GM21367 (cell line): ENCODE measurements at regions not wholly inside any gene's neighbourhood (a gene's known extent, or its start where the extent isn't known, plus 50 kb on each side); places are given as distances from the start of the nearest gene placed in this dataset.

Experiments
- ATAC-seq: cut with Tn5 transposase; IDR thresholded peaks from one replicate; pipeline ENCODE4 v1.9.1; 2021; ENCODE audit not compliant: unreplicated experiment

GRCh38 chr6:167672738-167673137 lies 154.0 kb upstream of the AFDN start:
- ATAC-seq = no peak

GRCh38 chr6:167673946-167674345 lies 152.8 kb upstream of the AFDN start:
- ATAC-seq = no peak

GRCh38 chr6:167674486-167674885 lies 152.2 kb upstream of the AFDN start:
- ATAC-seq = no peak

- no peak for ATAC-seq
Measured at GRCh38 chr6:167676000-167676665, 150.6 kb upstream of the AFDN start.

GRCh38 chr6:167676666-167677421 lies 149.9 kb upstream of the AFDN start:
- no peak for ATAC-seq

- ATAC-seq = no peak
Measured at GRCh38 chr6:167677422-167677789, 149.3 kb upstream of the AFDN start.

GRCh38 chr6:167678102-167679101 lies 148.3 kb upstream of the AFDN start:
- no peak for ATAC-seq

GRCh38 chr6:167679122-167679736 lies 147.5 kb upstream of the AFDN start:
- ATAC-seq = no peak

GRCh38 chr6:167679790-167680604 lies 146.7 kb upstream of the AFDN start:
- ATAC-seq = no peak

- ATAC-seq = no peak
Measured at GRCh38 chr6:167680605-167681149, 146.0 kb upstream of the AFDN start.

- no peak for ATAC-seq
Measured at GRCh38 chr6:167682125-167682524, 144.6 kb upstream of the AFDN start.

- no peak for ATAC-seq
Measured at GRCh38 chr6:167682546-167683027, 144.1 kb upstream of the AFDN start.

- no peak for ATAC-seq
Measured at GRCh38 chr6:167683028-167683862, 143.5 kb upstream of the AFDN start.

GRCh38 chr6:167684276-167685104 lies 142.2 kb upstream of the AFDN start:
- no peak for ATAC-seq

- no peak for ATAC-seq
Measured at GRCh38 chr6:167685654-167686053, 141.1 kb upstream of the AFDN start.

GRCh38 chr6:167686204-167686893 lies 140.4 kb upstream of the AFDN start:
- ATAC-seq = no peak

GRCh38 chr6:167687116-167687725 lies 139.5 kb upstream of the AFDN start:
- ATAC-seq = no peak
